Lower leg skin (tissue), 4 donors: ENCODE measurements at regions not wholly inside any gene's neighbourhood (a gene's known extent, or its start where the extent isn't known, plus 50 kb on each side); places are given as distances from the start of the nearest gene placed in this dataset.
"Not testable (repeated sequence)": the region's sequence is repeated elsewhere in the genome, so short reads cannot be mapped to it uniquely, and the experiment has no call there.

Experiments
- DNase-seq, 2 donors: peaks; one replicate each; pipeline ENCODE4 v3.0.0-alpha.2; 2019; ENCODE audit warnings: low spot score in 2 of 2
- H3K4me3 ChIP-seq: fragments of 200-600 bp; sonication (generic); 2 replicates; pipeline ENCODE4 v1.5.1; 2017; ENCODE audit warnings: mild to moderate bottlenecking, low read depth; ENCODE audit not compliant: poor library complexity, severe bottlenecking
- POLR2A ChIP-seq, 2 donors: fragments of 450-650 bp; IDR thresholded peaks; one replicate each; pipeline ENCODE4 v1.6.1; 2016 to 2017; ENCODE audit warnings: antibody characterized with exemption in 2 of 2, mild to moderate bottlenecking in 1 of 2, moderate library complexity in 1 of 2
- WGBS, 2 donors: methylation state at CpG; one replicate each; pipeline ENCODE4 v1.1.5; 2018; 5-methylcytosine and 5-hydroxymethylcytosine counted together
- intact Hi-C: fragments of 100-400 bp; cut with DNase I; formaldehyde crosslinking; loops from one replicate; pipeline ENCODE4 v1.15.0; 2023; ENCODE audit warnings: low total_unique reads
- TF ChIP-seq, protein P1 (sequence below), 3 donors: fragments of 450-650 bp; IDR thresholded peaks; one replicate each; pipeline ENCODE4 v1.5.1; 2016; ENCODE audit warnings: antibody characterized with exemption in 3 of 3, mild to moderate bottlenecking in 3 of 3, moderate library complexity in 2 of 3

DNA sequence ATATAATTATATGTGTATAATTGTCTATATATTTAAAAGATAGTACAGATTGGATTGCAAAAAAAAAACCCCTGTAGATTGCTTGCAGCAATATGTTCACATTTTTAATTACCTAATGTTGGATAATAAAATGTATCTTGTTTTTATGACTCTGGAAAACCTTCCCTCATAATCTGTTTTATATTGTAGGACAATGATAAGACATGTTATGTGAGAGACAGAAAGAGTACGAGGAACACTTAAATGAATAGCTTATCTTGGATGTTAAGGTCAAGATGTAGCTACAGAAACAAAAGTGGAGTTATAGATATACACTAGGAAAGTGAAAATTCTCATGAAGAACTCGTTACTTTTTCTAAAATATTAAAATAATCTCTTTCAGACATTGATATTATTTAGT lies 691.6 kb upstream of the IMPG1 start:
- intact Hi-C loops = no loop called here
- WGBS, 2 donors = 51 to 56% methylated on average over 2 of the region's 2 CpGs

DNA sequence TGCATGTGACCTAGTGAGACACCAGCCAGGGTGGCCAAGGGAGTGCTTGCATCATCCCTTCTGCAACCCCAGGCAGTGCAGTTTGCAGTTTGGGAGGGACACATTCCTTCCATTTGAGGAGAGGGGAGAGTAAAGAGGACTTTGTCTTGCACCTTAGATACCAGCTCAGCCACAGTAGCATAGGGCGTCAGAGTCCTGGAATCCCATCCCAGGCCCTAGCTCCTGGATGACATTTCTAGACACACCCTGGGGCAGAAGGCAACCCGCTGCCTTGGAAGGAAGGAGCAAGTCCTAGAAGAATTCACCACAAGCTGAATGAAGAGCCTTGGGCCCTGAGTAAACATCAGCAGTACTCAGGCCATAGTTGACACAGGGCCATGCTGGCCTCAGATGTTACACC lies 680.4 kb upstream of the IMPG1 start:
- intact Hi-C loops = no loop called here
- DNase-seq = no peak
- WGBS, 2 donors = 94 to 95% methylated on average over 2 of the region's 2 CpGs
- H3K4me3 ChIP-seq = no peak overlapping the region
- TF ChIP-seq POLR2A (IDR thresholded peaks at IDR 0.05) = no peak
- TF ChIP-seq, protein P1, sequence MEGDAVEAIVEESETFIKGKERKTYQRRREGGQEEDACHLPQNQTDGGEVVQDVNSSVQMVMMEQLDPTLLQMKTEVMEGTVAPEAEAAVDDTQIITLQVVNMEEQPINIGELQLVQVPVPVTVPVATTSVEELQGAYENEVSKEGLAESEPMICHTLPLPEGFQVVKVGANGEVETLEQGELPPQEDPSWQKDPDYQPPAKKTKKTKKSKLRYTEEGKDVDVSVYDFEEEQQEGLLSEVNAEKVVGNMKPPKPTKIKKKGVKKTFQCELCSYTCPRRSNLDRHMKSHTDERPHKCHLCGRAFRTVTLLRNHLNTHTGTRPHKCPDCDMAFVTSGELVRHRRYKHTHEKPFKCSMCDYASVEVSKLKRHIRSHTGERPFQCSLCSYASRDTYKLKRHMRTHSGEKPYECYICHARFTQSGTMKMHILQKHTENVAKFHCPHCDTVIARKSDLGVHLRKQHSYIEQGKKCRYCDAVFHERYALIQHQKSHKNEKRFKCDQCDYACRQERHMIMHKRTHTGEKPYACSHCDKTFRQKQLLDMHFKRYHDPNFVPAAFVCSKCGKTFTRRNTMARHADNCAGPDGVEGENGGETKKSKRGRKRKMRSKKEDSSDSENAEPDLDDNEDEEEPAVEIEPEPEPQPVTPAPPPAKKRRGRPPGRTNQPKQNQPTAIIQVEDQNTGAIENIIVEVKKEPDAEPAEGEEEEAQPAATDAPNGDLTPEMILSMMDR (IDR thresholded peaks at IDR 0.05) = no peak

More for the DNA sequence above, 691.6 kb upstream of the IMPG1 start:
- H3K4me3 ChIP-seq = no peak overlapping the region
- DNase-seq = no peak
- TF ChIP-seq, protein P1 (IDR thresholded peaks at IDR 0.05) = no peak
- no peak for TF ChIP-seq POLR2A (IDR thresholded peaks at IDR 0.05)

DNA sequence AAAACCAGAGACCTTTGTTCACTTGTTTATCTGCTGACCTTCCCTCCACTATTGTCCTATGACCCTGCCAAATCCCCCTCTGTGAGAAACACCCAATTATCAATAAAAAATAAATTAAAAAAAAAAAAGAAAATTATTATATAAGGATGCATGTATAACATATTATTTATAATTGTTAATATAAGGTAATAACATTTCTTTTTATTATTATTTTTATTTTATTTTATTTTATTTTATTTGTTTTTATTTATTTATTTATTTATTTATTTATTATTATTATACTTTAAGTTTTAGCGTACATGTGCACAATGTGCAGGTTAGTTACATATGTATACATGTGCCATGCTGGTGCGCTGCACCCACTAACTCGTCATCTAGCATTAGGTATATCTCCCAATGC lies 672.9 kb upstream of the IMPG1 start:
- 94 to 96% methylated on average over 3 of the region's 3 CpGs for WGBS, 2 donors
- DNase-seq, intact Hi-C loops, H3K4me3 ChIP-seq: not testable (repeated sequence)

DNA sequence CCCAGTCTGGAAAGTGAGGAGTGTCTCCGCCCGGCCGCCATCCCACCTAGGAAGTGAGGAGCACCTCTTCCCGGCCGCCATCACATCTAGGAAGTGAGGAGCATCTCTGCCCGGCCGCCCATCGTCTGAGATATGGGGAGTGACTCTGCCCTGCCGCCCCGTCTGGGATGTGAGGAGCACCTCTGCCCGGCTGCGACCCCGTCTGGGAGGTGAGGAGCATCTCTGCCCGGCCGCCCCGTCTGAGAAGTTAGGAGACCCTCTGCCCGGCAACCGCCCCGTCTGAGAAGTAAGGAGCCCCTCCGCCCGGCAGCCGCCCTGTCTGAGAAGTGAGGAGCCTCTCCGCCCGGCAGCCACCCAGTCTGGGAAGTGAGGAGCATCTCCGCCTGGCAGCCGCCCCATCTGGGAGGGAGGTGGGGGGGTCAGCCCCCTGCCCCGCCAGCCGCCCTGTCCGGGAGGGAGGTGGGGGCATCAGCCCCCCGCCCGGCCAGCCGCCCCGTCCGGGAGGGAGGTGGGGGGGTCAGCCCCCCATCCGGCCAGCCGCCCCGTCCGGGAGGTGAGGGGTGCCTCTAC lies 671.8 kb upstream of the IMPG1 start:
- H3K4me3 ChIP-seq, intact Hi-C loops, DNase-seq: not testable (repeated sequence)
- 87 to 92% methylated on average over 3 to 17 of the region's 38 CpGs for WGBS, 2 donors

DNA sequence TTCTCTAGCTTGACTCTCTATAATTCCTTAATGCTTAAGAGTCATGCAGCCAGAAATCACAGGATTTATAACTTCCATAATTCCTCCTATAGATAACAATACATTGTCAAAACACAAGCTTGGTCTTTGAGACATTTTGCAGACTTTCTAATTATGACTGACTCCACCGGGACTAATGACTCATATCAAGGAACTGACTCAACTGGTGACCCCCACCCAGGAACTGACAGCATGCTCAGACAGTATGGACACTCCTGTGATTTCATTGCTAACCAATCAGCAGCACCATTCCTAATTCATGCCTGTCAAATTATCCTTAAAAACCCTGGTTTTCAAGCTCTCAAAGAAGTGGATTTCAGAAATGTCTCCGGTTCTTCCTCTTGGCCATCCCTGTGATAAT lies 670.5 kb upstream of the IMPG1 start:
- 89 to 90% methylated on average over 2 of the region's 2 CpGs for WGBS, 2 donors
- no peak for TF ChIP-seq POLR2A (IDR thresholded peaks at IDR 0.05)
- TF ChIP-seq, protein P1 (IDR thresholded peaks at IDR 0.05) = no peak
- DNase-seq = no peak
- intact Hi-C loops = no loop called here
- no peak overlapping the region for H3K4me3 ChIP-seq

DNA sequence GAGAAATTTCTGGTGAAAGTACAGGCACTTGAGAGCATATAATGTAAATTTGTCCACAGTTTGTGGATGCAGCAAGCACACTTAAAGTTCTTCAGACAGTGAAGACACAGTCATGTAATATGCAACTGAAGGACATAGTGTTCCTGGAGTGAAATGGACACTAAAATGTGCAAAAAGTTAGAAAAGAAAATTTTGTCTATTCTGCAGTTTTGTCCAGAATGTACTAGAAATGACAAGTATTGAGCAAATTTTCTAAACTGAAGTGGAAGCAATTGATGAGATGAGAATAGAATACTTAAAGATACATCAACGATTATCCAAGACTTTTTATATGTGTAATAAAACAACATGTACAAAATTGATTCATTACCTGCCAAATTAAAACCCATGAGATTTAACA lies 647.0 kb upstream of the IMPG1 start:
- 58 to 63% methylated on average over 1 of the region's 1 CpG for WGBS, 2 donors
- DNase-seq = no peak
- intact Hi-C loops = no loop called here
- TF ChIP-seq, protein P1 (IDR thresholded peaks at IDR 0.05) = no peak
- TF ChIP-seq POLR2A (IDR thresholded peaks at IDR 0.05) = no peak
- no peak overlapping the region for H3K4me3 ChIP-seq

DNA sequence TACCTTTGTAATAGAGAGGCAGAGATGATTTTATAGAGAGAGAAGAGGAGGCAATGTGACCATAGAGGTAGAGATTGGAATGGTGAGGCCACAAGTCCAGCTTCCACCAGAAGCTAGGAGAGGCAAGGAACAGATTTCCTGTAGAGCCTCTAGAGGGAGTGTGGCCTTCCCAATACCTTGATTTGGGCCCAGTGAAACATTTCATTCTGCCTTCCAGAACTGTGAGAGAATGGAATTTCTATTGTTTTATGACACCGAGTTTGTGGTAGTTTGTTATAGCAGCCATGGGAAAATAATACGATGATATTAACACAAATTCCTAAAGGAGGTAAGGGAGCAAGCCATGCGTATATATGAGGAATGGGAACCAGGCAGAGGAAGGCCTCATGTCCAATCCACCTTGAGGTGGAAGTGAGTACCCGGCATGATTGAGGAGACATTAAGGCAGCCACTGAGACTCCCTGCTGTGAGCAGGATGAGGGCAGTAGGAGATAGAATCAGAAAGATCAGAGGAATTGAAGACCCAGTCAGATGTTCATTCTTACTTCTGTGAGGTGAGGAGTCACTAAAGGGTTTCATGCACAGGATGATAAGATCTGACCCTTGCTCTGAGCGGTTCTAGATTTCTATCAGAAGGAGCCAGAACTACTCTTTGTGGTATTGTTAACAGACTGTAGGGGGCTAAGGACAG lies 636.3 kb upstream of the IMPG1 start:
- TF ChIP-seq, protein P1 (IDR thresholded peaks at IDR 0.05) = no peak
- no peak for TF ChIP-seq POLR2A (IDR thresholded peaks at IDR 0.05)
- intact Hi-C loops = no loop called here
- DNase-seq = no peak
- H3K4me3 ChIP-seq = no peak overlapping the region
- WGBS, 2 donors = 84 to 92% methylated on average over 5 of the region's 5 CpGs
